NCI-H345 treated with DMSO at 0.1 percent for 48 hours (cell line): ENCODE measurements at regions not wholly inside any gene's neighbourhood (a gene's known extent, or its start where the extent isn't known, plus 50 kb on each side); places are given as distances from the start of the nearest gene placed in this dataset.
"Not testable (repeated sequence)": the region's sequence is repeated elsewhere in the genome, so short reads cannot be mapped to it uniquely, and the experiment has no call there.

Experiments used
- DNase-seq: peaks from one replicate; lab custom pipeline; 2025; ENCODE audit not compliant: unreplicated experiment; lab: John Stamatoyannopoulos, UW

- DNase-seq: no peak
Observed at GRCh38 chr17:77798481-77798880, 160.0 kb upstream of the TNRC6C start.

DNA sequence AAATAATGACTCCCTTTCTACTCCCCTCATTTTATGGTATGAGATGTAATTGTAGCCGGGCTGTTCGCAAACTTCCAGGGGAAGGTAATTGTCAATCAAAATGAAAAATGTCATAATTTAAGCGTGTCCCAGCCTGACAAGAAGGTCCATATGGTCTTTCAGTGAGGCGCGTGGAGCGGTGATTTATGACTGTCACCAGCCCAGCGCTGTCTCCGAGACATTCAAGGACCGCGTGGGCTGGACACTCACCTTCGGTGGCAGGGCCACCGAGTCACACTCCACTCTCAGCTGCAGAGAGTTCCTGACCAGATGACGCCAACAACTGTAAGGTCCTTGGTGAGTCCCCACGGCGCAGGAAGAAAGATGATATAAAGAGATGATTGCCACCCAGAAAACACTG lies 157.7 kb upstream of the TNRC6C start:
- no peak for DNase-seq

GRCh38 chr17:77801545-77802332 lies 156.8 kb upstream of the TNRC6C start:
- DNase-seq: no peak

DNA sequence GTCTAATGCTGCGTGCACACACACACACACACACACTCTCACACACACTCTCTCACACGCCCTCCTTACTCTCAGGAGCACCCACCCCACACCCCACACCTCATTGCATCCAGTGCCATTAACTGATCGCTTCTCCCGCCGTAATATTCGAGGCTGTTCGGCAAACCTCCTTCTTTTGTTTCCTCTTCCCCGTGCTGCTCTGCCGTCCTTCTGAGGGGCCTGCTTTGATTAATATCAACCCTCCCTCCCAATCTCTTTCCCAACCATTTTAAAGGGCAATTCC lies 156.2 kb upstream of the TNRC6C start:
- DNase-seq: no peak

DNA sequence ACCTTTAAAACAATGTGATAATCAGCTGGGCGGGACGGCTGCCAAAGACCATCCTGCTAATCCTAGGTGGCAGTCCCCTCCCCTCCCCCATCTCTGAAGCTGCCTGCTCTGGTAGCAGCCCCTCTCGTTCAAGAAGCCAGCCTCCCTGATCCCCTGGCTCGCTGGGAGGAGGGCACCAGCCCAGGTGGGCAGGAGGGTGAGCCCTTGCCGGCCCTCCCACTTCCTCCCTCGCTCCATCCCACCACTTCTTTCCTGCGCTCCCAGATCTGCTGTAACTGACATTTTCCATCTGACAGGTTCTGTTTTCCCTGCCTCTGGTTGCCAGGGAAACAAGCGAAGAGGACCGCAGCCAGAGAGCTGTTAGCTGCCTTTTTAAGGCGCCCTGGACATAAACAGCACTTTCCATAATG lies 155.7 kb upstream of the TNRC6C start:
- DNase-seq: peak; percentile 62

- DNase-seq: no peak
Observed at GRCh38 chr17:77803726-77804125, 154.8 kb upstream of the TNRC6C start.

GRCh38 chr17:77804796-77805426 lies 153.6 kb upstream of the TNRC6C start:
- no peak for DNase-seq

DNA sequence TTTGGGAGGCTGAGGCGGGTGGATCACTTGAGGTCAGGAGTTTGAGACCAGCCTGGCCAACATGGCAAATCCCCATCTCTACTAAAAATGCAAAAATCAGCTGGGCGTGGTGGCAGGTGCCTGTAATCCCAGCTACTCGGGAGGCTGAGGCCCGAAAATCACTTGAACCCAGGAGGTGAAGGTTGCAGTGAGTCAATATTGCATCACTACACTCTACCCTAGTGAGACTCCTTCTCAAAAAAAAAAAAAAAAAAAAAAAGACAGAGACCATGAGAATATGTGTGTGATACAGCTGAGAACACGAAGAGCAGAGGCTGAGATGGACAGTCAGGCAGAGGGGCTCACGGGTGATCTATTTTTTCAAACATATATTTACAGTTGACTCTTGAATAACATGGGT lies 152.5 kb upstream of the TNRC6C start:
- not testable (repeated sequence) for DNase-seq

DNA sequence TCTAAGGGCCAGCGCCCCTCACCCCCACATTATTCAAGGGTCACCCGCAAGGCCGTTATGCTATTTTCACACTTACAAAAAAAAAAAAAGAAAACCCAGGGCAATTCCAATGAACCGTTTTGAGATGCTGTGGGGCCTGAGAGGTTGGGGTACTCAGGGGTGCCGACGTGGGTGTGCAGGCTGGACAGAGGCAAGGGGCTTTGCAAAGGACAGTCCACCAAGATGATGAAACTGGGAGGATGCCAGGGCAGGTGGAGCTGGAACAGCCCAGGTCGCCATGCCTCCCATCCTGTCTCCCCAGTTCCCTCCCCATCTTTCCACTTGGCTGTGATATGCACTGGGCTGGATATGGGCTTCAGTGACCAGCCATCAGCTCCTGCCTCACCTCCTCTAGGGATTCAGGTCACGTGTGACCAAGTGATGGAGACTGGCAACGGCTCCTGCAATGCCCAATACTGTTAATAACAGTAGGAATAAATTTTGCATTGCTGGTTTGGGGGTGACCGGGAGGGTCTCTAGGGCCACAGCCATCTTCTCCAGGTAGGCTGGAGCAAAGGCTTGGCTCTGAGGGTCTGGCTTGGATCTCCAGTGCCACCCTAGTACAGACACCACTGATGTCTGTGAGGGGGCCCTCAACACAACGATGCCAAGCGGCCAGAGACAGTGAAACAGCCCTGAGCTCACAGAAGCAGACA lies 151.3 kb upstream of the TNRC6C start:
- DNase-seq: no peak

GRCh38 chr17:77807746-77808441 lies 150.6 kb upstream of the TNRC6C start:
- DNase-seq: no peak

DNA sequence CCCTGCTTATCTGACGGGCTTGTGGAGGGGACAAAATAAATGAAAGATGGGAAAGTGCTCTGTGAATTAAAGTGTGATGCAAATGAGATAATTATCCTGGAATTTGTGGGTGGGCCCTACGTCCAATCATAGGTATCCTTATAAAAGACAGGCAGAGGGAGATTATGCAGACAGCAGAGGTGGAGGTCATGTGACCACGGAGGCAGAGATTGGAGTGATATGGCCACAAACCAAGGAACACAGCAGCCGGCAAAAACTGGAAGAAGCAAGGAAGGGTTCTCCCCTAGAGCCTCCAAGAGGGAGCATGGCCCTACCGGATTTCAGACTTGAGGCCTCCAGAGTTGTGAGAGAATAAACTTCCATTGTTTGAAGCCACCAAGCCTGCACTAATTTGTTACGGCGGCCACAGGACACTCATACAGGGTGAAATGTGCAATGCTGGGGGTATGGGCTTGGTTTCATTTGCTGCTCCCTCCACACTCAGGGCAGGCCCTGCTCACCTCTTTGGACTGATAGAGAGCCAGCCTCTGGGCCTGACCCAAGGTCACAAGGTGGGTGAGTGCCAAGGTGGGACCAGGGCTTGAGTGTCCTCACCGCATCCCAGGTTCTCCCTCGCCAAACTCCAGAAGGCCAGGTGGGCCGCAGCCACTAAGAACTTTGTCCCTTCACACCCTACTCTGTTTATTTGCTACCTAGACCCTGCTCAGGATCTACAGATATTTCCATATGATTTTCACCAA lies 149.6 kb upstream of the TNRC6C start:
- DNase-seq: no peak

- DNase-seq: no peak
Observed at GRCh38 chr17:77809814-77810213, 148.7 kb upstream of the TNRC6C start.

DNA sequence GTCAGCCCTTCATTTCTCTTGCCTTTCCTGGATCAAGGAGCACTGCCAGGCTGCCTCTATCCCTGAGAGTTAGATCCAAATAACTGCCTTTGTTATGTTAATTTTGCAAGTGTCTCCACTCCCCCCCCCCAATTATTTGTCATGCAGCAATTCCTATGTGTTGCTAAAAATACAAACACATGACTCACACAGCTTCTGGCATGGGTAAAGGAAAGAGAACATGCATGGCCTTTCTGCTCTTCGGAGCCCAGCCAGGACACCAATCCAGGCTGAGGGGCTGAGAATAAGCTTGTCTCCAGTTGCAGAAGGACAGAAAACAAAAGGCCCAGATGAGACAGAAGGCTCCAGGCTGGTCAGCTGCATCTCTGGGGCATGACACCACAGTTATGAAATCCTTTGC lies 148.0 kb upstream of the TNRC6C start:
- DNase-seq: no peak

DNA sequence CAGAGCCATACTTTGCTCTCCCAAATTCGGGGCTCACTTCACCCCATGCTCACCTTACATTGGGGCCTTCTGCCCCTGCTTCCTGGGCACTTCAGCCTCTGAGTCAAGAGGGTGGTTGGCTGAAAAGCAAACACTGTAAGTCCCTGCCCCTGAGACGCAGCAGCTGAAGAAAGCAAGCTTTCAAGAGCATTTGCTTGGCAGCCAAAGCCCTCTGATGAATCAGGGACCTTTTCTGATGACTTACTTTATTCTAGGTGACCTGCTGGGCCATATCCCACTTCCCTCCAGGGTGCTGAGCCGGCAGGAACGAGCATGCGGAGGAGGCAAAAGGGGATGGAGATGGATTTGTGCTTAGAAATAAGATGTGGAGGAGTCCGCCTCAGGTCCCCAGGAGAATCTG lies 147.0 kb upstream of the TNRC6C start:
- DNase-seq: no peak

GRCh38 chr17:77814091-77814772 lies 144.3 kb upstream of the TNRC6C start:
- no peak for DNase-seq

- DNase-seq: no peak
Observed at GRCh38 chr17:77815127-77815905, 143.2 kb upstream of the TNRC6C start.

DNA sequence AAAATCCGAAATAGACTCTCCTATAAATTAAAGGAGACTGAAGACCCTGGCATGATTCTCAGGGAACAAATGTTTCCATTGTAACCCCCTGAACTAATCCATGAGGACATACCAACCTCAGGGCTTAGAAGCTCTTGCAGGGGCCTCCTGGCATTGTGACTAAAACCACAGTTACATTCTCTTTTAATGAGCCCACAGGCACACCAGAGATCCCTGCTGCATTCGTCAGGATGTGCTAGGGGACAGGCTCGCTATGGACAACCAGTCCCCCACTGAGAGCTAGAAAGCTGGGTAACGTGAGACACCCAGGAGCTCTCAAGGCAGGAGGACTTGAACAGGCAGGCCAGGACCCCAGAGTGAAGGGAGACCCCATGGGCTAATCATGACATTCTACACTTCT lies 140.6 kb upstream of the TNRC6C start:
- no peak for DNase-seq

DNA sequence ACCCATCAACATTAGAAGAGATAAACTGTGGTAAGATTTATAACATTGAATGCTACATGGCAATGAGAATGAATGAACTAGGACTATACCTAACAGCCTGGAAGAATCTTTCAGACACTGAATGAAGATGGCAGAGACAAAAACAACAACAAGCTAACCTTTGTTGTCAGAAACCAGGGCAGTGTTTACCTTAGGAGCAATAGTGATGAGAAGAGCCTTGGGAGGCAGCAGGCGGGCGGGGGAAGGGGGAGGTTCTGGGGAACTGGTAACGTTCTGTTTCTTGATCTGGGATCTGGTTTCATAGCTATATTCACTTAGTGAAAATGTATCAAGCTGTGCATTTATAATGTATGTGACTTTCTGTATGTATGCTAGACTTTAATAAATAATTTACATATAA lies 139.0 kb upstream of the TNRC6C start:
- no peak for DNase-seq

- DNase-seq: no peak
Observed at GRCh38 chr17:77821114-77821513, 137.4 kb upstream of the TNRC6C start.
